ENCODE measurements at regions not wholly inside any gene's neighbourhood (a gene's known extent, or its start where the extent isn't known, plus 50 kb on each side); places are given as distances from the start of the nearest gene placed in this dataset.

- TF ChIP-seq, protein P1, sequence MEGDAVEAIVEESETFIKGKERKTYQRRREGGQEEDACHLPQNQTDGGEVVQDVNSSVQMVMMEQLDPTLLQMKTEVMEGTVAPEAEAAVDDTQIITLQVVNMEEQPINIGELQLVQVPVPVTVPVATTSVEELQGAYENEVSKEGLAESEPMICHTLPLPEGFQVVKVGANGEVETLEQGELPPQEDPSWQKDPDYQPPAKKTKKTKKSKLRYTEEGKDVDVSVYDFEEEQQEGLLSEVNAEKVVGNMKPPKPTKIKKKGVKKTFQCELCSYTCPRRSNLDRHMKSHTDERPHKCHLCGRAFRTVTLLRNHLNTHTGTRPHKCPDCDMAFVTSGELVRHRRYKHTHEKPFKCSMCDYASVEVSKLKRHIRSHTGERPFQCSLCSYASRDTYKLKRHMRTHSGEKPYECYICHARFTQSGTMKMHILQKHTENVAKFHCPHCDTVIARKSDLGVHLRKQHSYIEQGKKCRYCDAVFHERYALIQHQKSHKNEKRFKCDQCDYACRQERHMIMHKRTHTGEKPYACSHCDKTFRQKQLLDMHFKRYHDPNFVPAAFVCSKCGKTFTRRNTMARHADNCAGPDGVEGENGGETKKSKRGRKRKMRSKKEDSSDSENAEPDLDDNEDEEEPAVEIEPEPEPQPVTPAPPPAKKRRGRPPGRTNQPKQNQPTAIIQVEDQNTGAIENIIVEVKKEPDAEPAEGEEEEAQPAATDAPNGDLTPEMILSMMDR (IDR thresholded peaks at IDR 0.05 in 2 of 3, conservative IDR thresholded peaks at IDR 0.05 in 1 of 3; ENCODE audit: control insufficient read depth in 2 of 3, extremely low read depth in 1 of 3, insufficient read depth in 1 of 3, low read depth in 3 of 3, low read length in 3 of 3) = no peak
- TF ChIP-seq EZH2 (IDR thresholded peaks at IDR 0.05; ENCODE audit: borderline replicate concordance, control insufficient read depth, low read depth, low read length) = no peak
- TF ChIP-seq POLR2AphosphoS5 (IDR thresholded peaks at IDR 0.05; ENCODE audit: low read length) = no peak
- TF ChIP-seq MXI1 (IDR thresholded peaks at IDR 0.05; ENCODE audit: low read depth, low read length) = no peak
- TF ChIP-seq SMC3 (IDR thresholded peaks at IDR 0.05; ENCODE audit: borderline replicate concordance, low read length) = no peak
- no peak for TF ChIP-seq ATF7 (IDR thresholded peaks at IDR 0.05; ENCODE audit: low read depth)
- TF ChIP-seq ZSCAN29 (IDR thresholded peaks at IDR 0.05) = no peak
- no peak for TF ChIP-seq NKRF (conservative IDR thresholded peaks at IDR 0.05)
- TF ChIP-seq NR2F1 (conservative IDR thresholded peaks at IDR 0.05) = no peak
- TF ChIP-seq ZNF592 (IDR thresholded peaks at IDR 0.05) = no peak
- TF ChIP-seq POU2F2 (IDR thresholded peaks at IDR 0.05; ENCODE audit: borderline replicate concordance, low read depth, low read length) = no peak
- TF ChIP-seq RFX5 (IDR thresholded peaks at IDR 0.05; ENCODE audit: low read depth, low read length) = no peak
- TF ChIP-seq, protein P2, sequence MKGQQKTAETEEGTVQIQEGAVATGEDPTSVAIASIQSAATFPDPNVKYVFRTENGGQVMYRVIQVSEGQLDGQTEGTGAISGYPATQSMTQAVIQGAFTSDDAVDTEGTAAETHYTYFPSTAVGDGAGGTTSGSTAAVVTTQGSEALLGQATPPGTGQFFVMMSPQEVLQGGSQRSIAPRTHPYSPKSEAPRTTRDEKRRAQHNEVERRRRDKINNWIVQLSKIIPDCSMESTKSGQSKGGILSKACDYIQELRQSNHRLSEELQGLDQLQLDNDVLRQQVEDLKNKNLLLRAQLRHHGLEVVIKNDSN (IDR thresholded peaks at IDR 0.05; ENCODE audit: borderline replicate concordance, extremely low read length, insufficient read depth, low read depth, low read length) = no peak
These were observed 212.6 kb upstream of the RASGEF1B start for GRCh38 chr4:81684352-81684751.

Data from GM12878 (cell line).